Loucy (cell line): ENCODE measurements at regions not wholly inside any gene's neighbourhood (a gene's known extent, or its start where the extent isn't known, plus 50 kb on each side); places are given as distances from the start of the nearest gene placed in this dataset.

Experiments
- H2AFZ ChIP-seq: fragments of 200-600 bp; sonication (generic); 2 replicates; pipeline ENCODE4 v1.6.0; 2016; ENCODE audit warnings: antibody characterized with exemption, mild to moderate bottlenecking, low read length, moderate library complexity
- H3F3A ChIP-seq: fragments of 200-600 bp; 2 replicates; pipeline ENCODE4 v1.6.0; 2016; ENCODE audit warnings: antibody characterized with exemption, low read depth, mild to moderate bottlenecking
- H3K27me3 ChIP-seq: fragments of 200-600 bp; sonication (generic); 2 replicates; pipeline ENCODE4 v1.6.1; 2014; ENCODE audit warnings: low read length, mild to moderate bottlenecking; ENCODE audit not compliant: insufficient read depth, poor library complexity, severe bottlenecking
- H3K36me3 ChIP-seq: fragments of 200-600 bp; sonication (generic); 2 replicates; pipeline ENCODE4 v1.6.1; 2016; ENCODE audit warnings: low read length; ENCODE audit not compliant: insufficient read depth
- H3K4me1 ChIP-seq: fragments of 200-600 bp; sonication (generic); 2 replicates; pipeline ENCODE4 v1.5.1; 2014; ENCODE audit warnings: low read length, mild to moderate bottlenecking; ENCODE audit not compliant: insufficient read depth, poor library complexity, severe bottlenecking
- H3K4me2 ChIP-seq: fragments of 200-600 bp; sonication (generic); 2 replicates; pipeline ENCODE4 v1.6.0; 2014; ENCODE audit warnings: antibody characterized with exemption, low read length, low read depth, mild to moderate bottlenecking; ENCODE audit not compliant: poor library complexity, severe bottlenecking
- H3K4me3 ChIP-seq: fragments of 200-600 bp; sonication (generic); 2 replicates; pipeline ENCODE4 v1.5.1; 2014; ENCODE audit warnings: low read length, mild to moderate bottlenecking, mixed read lengths; ENCODE audit not compliant: poor library complexity, severe bottlenecking
- H3K79me2 ChIP-seq: fragments of 200-600 bp; sonication (generic); 2 replicates; pipeline ENCODE4 v1.6.1; 2014; ENCODE audit warnings: low read length; ENCODE audit not compliant: insufficient read depth
- H3K9ac ChIP-seq: fragments of 200-600 bp; sonication (generic); 2 replicates; pipeline ENCODE4 v1.6.0; 2014; ENCODE audit warnings: mild to moderate bottlenecking, low read depth, low read length, moderate library complexity; ENCODE audit not compliant: poor library complexity, severe bottlenecking
- H3K9me2 ChIP-seq: fragments of 200-600 bp; sonication (generic); replicated peaks from 2 replicates; pipeline ENCODE4 v1.6.1; 2016; ENCODE audit warnings: low read depth, low read length, mixed read lengths
- H3K9me3 ChIP-seq: fragments of 200-600 bp; sonication (generic); 2 replicates; pipeline ENCODE4 v1.6.1; 2014; ENCODE audit warnings: mild to moderate bottlenecking, antibody characterized with exemption, low read length, low read depth; ENCODE audit not compliant: insufficient read depth
- H4K20me1 ChIP-seq: fragments of 200-600 bp; sonication (generic); 2 replicates; pipeline ENCODE4 v1.6.0; 2014; ENCODE audit warnings: antibody characterized with exemption, low read length, mild to moderate bottlenecking; ENCODE audit not compliant: insufficient read depth, poor library complexity, severe bottlenecking
- EZH2phosphoT487 ChIP-seq: fragments of 200-600 bp; IDR thresholded peaks from 2 replicates; pipeline ENCODE4 v1.6.1; 2018; ENCODE audit warnings: antibody characterized with exemption, mild to moderate bottlenecking, moderate library complexity, borderline replicate concordance
- TF ChIP-seq, protein P1 (sequence below): fragments of 200-600 bp; sonication (generic); conservative IDR thresholded peaks from 2 replicates; pipeline ENCODE4 v1.5.1; 2014; ENCODE audit warnings: mild to moderate bottlenecking, antibody characterized with exemption, low read length

GRCh38 chr11:80993536-80993935 is 1552.7 kb upstream of the TENM4 start:
- no peaks in the 10 kb centered on the region for H3K4me1 ChIP-seq
- no peaks in the 10 kb centered on the region for H3K9me3 ChIP-seq
- H2AFZ ChIP-seq: no peak overlapping the region
- H3K9me2 ChIP-seq: no peaks in the 10 kb centered on the region
- H3K4me3 ChIP-seq: no peak overlapping the region
- H3K9ac ChIP-seq: no peak overlapping the region
- no peaks in the 10 kb centered on the region for H3F3A ChIP-seq
- H3K4me2 ChIP-seq: no peak overlapping the region
- H4K20me1 ChIP-seq: no peaks in the 10 kb centered on the region
- no peaks in the 10 kb centered on the region for H3K36me3 ChIP-seq
- H3K27me3 ChIP-seq: no peaks in the 10 kb centered on the region
- TF ChIP-seq, protein P1, sequence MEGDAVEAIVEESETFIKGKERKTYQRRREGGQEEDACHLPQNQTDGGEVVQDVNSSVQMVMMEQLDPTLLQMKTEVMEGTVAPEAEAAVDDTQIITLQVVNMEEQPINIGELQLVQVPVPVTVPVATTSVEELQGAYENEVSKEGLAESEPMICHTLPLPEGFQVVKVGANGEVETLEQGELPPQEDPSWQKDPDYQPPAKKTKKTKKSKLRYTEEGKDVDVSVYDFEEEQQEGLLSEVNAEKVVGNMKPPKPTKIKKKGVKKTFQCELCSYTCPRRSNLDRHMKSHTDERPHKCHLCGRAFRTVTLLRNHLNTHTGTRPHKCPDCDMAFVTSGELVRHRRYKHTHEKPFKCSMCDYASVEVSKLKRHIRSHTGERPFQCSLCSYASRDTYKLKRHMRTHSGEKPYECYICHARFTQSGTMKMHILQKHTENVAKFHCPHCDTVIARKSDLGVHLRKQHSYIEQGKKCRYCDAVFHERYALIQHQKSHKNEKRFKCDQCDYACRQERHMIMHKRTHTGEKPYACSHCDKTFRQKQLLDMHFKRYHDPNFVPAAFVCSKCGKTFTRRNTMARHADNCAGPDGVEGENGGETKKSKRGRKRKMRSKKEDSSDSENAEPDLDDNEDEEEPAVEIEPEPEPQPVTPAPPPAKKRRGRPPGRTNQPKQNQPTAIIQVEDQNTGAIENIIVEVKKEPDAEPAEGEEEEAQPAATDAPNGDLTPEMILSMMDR: no peak
- TF ChIP-seq EZH2phosphoT487: no peak
- no peaks in the 10 kb centered on the region for H3K79me2 ChIP-seq

GRCh38 chr11:80990885-80991284 is 1550.1 kb upstream of the TENM4 start:
- TF ChIP-seq, protein P1: no peak
- TF ChIP-seq EZH2phosphoT487: no peak
- H2AFZ ChIP-seq: no peak overlapping the region
- H3K4me1 ChIP-seq: no peaks in the 10 kb centered on the region
- H4K20me1 ChIP-seq: no peaks in the 10 kb centered on the region
- H3K4me3 ChIP-seq: no peak overlapping the region
- H3K9ac ChIP-seq: no peak overlapping the region
- no peaks in the 10 kb centered on the region for H3K9me2 ChIP-seq
- H3K36me3 ChIP-seq: no peaks in the 10 kb centered on the region
- H3F3A ChIP-seq: no peaks in the 10 kb centered on the region
- no peak overlapping the region for H3K4me2 ChIP-seq
- no peaks in the 10 kb centered on the region for H3K9me3 ChIP-seq
- no peaks in the 10 kb centered on the region for H3K27me3 ChIP-seq
- H3K79me2 ChIP-seq: no peaks in the 10 kb centered on the region

- Histone ChIP-seq H3K4me3 (no peak overlapping the region), H3K4me2 (no peak overlapping the region), H3K4me1 (no peaks in the 10 kb centered on the region), H2AFZ (no peak overlapping the region), H3K9me2 (no peaks in the 10 kb centered on the region), H4K20me1 (no peaks in the 10 kb centered on the region), H3K9ac (no peak overlapping the region), H3K79me2 (no peaks in the 10 kb centered on the region), H3F3A (no peaks in the 10 kb centered on the region), H3K27me3 (no peaks in the 10 kb centered on the region), H3K9me3 (no peaks in the 10 kb centered on the region), H3K36me3 (no peaks in the 10 kb centered on the region)
- no peak for TF ChIP-seq EZH2phosphoT487
- TF ChIP-seq, protein P1: no peak
Observed at GRCh38 chr11:80987171-80987570, 1546.3 kb upstream of the TENM4 start.
